NCI-H2171 (cell line): ENCODE measurements at regions not wholly inside any gene's neighbourhood (a gene's known extent, or its start where the extent isn't known, plus 50 kb on each side); places are given as distances from the start of the nearest gene placed in this dataset.
A peak's percentile ranks its signal among the peaks of the same experiment; 100 is the strongest.
"Not testable (repeated sequence)": the region's sequence is repeated elsewhere in the genome, so short reads cannot be mapped to it uniquely, and the experiment has no call there.

Source experiments
- DNase-seq: peaks from one replicate; lab custom pipeline; 2025; lab: John Stamatoyannopoulos, UW

GRCh38 chr9:1875251-1875851 is 139.8 kb upstream of the SMARCA2 start:
- DNase-seq = no peak

GRCh38 chr9:1875921-1876448 is 139.2 kb upstream of the SMARCA2 start:
- no peak for DNase-seq

- no peak for DNase-seq
These were observed 138.2 kb upstream of the SMARCA2 start for GRCh38 chr9:1876891-1877496.

- DNase-seq = no peak
These were observed 137.2 kb upstream of the SMARCA2 start for GRCh38 chr9:1877951-1878350.

GRCh38 chr9:1878811-1879210 is 136.3 kb upstream of the SMARCA2 start:
- no peak for DNase-seq

GRCh38 chr9:1879501-1879900 is 135.6 kb upstream of the SMARCA2 start:
- DNase-seq = no peak

GRCh38 chr9:1880038-1880565 is 135.0 kb upstream of the SMARCA2 start:
- no peak for DNase-seq

GRCh38 chr9:1881708-1882295 is 133.3 kb upstream of the SMARCA2 start:
- DNase-seq = no peak

- DNase-seq = no peak
These were observed 132.3 kb upstream of the SMARCA2 start for GRCh38 chr9:1882711-1883403.

GRCh38 chr9:1890201-1890600 is 124.9 kb upstream of the SMARCA2 start:
- no peak for DNase-seq

GRCh38 chr9:1890816-1891215 is 124.3 kb upstream of the SMARCA2 start:
- DNase-seq = no peak

GRCh38 chr9:1903080-1903704 is 112.0 kb upstream of the SMARCA2 start:
- not testable (repeated sequence) for DNase-seq

GRCh38 chr9:1907465-1907864 is 107.7 kb upstream of the SMARCA2 start:
- DNase-seq = no peak

- DNase-seq = no peak
These were observed 105.8 kb upstream of the SMARCA2 start for GRCh38 chr9:1909322-1909721.

GRCh38 chr9:1910269-1910811 is 104.8 kb upstream of the SMARCA2 start:
- DNase-seq = no peak

- DNase-seq = no peak
These were observed 101.4 kb upstream of the SMARCA2 start for GRCh38 chr9:1913631-1914330.

GRCh38 chr9:1916095-1916494 is 99.1 kb upstream of the SMARCA2 start:
- DNase-seq = no peak

- DNase-seq = peak; percentile 72
These were observed 98.5 kb upstream of the SMARCA2 start for GRCh38 chr9:1916655-1917054.

GRCh38 chr9:1917396-1917935 is 97.7 kb upstream of the SMARCA2 start:
- no peak for DNase-seq

GRCh38 chr9:1918108-1918507 is 97.0 kb upstream of the SMARCA2 start:
- DNase-seq = no peak

- DNase-seq = no peak
These were observed 96.5 kb upstream of the SMARCA2 start for GRCh38 chr9:1918622-1919021.
